HG03175 (cell line): ENCODE measurements at regions not wholly inside any gene's neighbourhood (a gene's known extent, or its start where the extent isn't known, plus 50 kb on each side); places are given as distances from the start of the nearest gene placed in this dataset.

ENCODE experiments used
- ATAC-seq: cut with Tn5 transposase; IDR thresholded peaks from one replicate; pipeline ENCODE4 v1.9.1; 2021; ENCODE audit warnings: mild to moderate bottlenecking, moderate library complexity; ENCODE audit not compliant: unreplicated experiment

DNA sequence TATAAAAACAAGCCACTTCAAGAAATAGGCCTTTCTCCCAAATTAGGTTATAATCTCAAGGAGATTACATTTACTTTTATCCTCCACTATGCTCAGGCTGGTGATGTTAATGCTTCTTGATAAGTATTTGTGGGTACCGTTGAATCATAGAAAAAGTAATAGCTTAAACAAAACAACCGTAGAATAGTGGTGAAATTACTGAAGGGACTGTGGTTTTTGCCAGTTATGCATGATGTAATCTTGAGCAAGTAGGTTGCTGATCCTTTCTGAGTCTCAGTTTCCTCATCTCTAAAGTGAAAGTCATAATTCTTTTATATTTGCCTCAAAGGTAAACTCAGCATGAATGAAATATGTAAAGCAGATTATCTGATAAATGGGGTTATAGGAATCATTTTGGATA, 187.3 kb upstream of the JAG1 start:
- ATAC-seq, result no peak

DNA sequence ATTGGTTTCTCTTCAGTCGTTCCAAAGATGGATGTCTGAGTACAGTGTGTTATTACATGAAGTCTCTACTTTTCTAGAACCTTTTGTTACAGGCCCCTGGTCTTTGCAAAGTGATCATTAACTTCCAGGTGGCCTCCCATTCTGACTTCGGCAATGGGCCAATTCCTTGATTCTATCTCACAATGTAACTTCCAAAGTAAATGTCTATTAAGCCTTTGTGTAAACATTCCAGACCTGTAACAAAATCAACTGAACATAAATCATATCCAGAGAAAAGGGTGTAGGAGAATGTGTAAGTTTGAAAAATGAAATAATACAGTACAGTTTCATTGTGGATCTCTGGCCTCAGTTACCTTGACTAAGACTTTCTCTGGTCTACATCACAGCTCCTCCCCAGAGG, 187.8 kb upstream of the JAG1 start:
- no peak for ATAC-seq

DNA sequence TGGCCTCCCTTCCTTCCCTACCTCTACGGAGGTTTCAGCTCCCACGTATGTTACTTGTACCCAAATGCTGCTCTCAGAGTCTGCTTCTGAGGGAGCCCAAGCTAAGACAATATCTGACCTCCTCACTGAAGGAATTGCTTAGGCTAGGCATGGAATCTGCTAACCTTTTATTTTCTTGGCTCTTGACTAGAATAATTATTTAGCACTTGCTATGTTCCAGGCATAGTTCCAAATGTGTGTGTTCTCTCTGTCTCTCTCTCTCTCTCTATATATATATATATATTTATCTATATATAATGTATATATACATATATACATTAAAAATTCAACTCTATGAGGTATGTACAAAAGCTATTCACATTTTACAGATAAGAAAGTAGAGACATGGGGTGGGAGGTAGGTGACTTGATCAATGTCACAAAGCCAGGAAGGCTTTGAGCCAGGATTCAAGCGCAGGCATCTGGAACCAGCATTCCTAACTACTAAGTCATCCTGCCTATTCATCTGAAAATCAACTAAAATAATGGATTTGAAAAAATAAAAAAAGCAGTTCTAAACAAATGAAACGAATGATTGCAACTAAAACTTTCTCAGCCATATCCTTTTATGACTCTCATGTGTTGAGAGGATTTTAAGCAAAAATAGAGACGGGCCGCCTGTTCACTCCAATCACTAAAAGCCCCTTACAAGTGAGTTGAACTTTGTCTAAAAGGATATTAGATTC, 189.7 kb upstream of the JAG1 start:
- no peak for ATAC-seq

DNA sequence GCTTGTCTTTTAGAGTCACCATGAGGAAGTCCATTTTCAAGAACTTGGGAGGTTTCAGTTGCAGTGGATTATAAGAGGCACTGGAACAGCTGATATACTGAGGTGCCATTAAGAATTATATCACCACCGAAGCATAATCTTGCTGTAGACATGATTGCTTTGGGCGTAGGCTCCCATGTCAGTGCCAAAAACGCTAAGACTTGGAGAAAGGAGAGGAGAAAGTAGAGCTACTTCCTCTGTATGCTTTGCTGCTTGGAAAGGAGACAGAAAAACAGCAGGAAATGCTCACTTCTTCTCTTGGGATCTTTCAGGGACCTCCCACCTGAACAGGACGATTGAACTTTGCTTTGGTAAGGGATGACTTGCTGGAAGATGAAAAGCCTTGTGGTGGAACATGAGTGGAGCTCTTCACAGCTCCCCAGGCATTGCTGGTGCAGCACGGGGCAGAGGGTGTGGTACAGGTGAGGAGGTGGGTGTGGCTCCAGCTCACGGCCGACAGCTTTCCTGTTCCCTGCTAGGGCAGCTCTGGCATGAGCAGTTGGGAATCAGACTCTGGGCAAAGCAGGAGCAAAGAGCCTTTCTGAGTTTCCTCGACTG, 190.4 kb upstream of the JAG1 start:
- no peak for ATAC-seq

DNA sequence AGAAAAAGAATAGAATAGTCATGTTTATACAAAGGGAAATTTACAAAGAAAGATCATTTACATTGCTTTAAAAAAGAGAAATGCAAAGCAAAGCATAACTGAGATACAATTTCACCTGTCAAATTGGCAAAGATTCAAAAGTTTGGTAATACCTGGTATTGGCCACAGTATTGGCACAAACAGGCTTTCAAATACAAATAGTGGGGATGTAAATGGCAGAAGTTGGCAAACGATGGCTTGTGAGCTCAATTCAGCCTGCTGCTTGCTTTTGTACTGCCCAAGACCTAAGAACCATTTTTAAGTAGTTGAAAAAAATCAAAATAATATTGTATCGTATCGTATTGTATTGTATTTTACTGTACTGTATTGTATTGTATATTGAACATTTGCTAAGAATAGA, 194.5 kb upstream of the JAG1 start:
- no peak for ATAC-seq

DNA sequence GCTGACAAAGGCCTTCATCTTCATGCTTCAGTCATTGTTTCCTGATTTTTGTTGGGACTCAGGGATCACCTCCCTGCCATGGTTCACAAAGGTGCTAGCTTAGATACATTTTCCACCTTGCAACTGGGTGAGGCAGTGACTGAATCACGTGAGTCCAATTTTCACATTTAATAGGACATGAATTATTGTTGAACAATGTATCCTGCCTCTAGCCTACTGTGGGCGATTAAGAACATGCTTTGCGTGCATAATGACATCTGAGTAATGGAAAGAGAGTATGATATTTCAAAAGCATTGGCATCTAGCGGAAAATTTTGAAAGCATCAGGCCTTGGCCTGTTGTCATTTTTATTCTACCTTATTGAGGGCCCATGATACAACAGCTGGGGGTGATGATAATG, 199.2 kb upstream of the JAG1 start:
- no peak for ATAC-seq

DNA sequence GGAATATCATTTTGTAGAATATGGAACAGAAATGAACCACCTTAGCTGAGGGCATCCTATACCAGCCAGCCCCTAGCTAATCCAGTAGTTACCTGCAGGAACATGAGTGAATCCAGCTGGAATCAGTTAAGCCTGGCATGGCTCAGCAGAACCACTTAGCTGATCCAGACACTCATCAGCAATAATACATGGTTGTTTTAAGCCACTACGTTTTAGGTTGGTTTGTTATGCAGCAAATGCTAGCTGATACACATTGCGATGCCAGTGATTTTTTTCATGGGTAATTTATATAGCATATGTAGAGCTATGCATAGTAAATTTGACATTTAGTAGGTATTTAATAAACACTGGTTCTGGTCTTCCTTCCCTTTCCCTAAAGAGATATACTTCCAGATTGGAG, 201.9 kb upstream of the JAG1 start:
- no peak for ATAC-seq

DNA sequence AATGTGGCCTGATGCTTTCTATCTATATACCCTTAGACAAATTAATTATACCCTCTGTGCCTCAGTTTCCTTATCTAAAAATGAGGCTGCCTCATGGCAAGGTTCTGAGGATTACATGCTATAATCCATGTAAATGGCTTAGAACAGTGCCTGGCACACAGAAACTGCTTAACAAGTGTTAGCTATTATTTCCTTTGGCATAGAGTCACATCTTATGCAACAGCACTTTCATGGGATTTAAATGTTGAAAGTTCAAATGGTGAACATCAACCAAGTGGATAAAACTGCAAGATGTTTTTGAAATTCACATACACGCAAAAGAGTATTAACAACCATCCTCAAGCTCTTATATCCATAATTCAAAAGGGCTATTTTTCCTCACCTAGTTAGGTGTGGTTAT, 202.8 kb upstream of the JAG1 start:
- ATAC-seq, result no peak

DNA sequence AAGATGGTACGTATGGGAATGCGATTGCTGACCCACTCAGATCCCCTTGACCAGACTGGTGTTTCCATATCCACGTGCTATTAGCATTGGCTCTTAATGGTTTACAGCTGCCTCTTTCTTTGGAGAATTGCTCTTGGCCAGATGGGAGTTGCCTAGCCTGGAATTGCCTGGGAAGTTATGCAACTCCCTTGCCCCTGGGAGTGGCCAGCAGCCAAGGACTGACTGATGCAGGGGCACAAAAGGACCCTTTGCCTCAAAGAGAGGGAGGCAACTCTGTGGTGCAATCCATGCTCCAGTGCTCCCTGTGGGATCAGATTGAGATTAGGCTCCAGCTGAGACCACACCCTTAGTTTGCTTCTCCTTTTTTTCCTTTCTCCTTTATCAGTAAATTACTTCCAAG, 203.5 kb upstream of the JAG1 start:
- no peak for ATAC-seq

DNA sequence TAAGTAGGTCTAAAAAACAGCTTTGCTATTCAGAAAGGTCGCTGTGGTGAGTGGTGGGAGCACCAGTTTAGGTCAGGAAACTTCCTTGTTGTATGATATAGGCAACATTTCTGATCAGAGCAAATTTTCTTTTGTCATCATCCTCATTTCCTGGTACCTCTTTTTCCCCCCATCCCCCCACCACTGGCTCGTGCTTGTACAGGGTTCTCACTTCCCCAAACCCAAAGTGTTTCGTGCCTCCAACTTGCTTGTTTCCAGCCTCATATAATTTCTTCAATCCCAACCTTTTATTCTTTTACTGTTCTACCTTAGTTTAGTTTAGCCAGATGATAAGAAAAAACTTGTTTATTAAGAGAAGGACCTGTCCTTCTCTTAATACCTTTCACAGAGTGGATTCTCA, 209.4 kb upstream of the JAG1 start:
- no peak for ATAC-seq

DNA sequence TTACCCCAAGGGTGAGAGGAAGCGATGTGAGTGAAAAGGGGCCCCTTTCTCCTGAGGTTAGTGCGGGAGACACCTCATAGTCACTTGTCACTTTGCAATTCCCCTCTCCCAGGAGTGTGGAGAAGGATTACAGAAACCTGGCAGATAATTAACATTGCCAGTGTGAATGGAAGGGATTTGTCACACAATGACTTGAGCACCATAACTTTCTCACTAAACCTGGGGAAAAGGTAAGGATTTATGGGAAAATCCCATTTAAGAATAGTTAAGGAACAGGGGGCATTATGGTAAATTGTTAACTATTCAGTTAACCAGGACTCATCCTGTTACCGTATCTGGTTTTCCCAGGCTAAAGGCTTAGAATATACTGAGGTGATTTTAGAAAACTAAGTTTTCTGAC, 219.5 kb upstream of the JAG1 start:
- ATAC-seq, result no peak

DNA sequence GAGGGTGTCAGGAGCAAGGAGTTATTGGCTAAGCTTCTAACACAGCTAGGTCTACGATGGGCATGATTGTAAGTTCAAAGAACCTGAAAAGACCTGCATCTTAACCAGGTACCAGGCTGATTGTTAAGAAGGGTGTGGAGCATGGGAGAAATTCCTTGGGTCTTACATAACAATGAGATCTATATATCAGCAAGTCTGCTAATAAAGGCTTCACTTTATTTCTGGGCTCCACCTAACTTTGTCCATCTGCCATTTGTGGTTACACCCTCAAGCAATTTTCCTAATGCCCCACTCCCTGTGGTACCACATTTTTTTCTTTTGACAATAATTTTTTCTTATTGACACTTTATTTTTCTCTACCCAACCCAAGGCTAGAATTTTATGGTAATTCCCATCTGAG, 223.5 kb upstream of the JAG1 start:
- no peak for ATAC-seq

DNA sequence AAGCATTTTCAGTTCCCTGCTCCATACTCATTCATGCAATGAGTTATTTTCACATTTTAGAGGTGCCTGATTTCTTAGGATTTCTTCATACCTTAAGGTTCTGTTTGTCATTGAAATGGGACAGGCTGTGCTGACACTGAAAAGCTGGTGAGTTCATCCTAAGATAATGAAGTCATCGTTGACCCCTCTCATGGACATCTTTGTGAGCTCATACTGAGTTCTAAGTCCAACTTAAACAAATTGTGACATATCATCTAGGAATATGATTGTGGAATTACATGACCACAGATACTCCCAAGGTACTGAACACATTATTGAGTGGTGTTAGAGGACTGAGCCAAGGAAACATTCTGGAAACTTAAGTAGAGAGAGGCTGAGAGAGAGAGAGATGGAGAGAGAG, 224.8 kb upstream of the JAG1 start:
- no peak for ATAC-seq

DNA sequence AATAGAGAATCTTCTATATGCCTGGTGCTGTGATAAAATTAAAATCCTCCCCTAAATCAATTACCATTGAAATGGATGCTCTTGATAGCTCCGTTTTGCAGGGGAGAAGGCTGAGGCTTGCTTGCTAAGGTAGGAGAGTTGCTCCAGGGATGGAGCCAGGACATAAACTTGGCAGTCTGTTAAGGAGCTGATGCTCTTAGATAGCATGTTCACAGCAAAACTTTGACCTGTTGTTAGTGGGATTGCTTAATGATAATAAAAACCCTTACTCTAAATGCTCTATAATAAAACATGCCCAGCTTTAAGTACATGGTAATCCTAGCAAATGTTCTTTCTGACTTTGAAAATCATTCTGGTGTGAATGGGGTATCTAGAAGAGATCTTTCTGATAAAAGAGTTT, 228.4 kb upstream of the JAG1 start:
- no peak for ATAC-seq

DNA sequence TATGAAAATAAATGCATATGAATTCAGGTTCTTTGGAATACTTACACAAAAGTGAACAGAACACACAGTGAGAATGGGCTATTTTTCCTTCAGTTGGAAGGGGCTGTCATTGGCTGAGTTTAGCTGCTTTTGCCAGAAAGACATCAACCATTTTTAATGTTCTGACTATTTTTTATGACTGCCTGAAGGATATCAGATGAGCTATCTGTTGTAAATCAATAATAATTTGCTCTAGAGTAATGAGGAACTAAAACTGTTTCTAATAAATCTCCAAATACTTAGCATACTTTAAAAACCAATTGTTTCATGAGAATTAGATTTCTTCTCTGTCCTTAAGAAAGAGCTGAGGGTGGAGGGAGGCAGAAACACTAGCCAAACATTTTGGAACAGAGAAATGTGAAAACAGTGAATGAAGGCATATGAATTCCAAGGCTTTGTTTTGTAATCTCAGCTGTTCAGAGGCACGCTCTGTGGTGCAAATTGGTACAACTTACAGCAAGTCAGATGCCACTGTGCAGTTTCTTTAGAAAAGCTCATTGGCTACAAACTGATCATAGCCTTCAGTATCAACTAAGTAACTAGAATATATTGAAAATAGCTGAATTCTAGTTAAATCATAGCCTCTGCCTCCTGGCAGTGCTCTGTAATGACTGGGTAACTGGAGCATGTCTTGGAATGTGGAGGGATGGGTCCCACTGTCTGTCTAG, 228.9 kb upstream of the JAG1 start:
- ATAC-seq, result no peak

DNA sequence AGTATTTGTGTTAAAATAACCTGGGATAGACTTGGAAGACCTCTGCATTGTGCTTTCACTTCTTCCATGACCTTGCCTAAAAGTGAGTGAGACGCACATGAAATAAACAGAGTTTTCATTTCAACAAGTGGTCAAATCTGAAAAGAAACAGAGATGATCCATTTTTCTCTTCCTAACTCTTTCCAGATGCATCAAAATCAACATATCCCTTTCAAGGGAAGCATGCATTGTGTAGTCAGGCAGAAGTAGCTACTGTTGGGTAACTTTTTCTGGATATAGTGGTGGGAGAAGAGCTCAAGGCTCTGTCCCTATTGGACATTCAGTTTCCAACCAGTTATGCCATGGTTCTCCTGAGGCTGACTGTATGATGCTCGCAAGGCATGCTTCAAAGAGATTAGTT, 233.0 kb upstream of the JAG1 start:
- ATAC-seq, result no peak

DNA sequence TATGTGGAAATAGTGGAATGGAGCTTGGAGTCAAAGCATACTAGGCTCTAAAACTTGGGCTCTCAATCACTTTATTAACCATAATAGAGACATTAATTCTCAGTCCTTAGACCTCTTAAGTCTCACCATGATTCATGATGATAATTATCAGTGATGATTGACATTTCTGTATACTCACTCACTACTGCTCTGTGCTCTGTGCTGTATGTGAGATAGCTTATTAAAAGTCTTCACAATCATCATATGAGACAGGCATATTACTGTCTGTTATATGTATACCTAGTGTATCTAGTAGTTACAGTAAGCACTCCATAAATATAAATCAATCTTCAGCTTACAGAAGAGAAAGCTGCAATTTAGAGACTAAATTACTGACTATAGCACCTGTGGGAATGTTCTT, 236.0 kb upstream of the JAG1 start:
- ATAC-seq, result no peak

DNA sequence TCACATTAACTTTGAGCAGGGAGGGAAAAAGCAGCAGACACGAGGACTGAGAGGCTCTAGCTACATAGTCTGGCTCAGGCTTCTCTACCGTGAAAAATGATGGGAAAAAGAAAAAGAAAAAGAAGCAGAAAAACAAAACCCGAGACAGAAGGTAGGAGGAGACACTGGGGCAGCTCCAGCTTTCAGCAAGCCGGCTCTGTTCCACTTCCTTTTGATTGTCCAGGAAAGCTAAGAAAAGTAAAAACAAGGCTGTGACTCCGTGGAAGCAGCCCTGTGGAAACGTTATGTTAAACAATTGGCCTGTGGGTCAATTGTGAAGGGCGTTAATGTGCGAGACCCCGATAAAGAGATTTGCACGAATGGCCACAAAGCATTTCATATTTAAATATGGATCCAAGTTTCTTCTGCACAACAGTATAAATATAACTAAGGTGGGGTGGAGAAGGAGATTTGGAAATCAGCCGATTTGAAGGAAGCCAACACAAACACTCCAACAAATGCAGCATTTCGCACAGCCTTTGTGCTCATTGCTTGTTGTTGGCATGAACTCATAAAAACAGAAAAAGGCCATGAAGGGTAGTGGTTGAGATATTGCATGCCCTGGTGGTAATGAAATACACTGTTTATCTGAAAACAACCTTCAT, 236.9 kb upstream of the JAG1 start:
- no peak for ATAC-seq

DNA sequence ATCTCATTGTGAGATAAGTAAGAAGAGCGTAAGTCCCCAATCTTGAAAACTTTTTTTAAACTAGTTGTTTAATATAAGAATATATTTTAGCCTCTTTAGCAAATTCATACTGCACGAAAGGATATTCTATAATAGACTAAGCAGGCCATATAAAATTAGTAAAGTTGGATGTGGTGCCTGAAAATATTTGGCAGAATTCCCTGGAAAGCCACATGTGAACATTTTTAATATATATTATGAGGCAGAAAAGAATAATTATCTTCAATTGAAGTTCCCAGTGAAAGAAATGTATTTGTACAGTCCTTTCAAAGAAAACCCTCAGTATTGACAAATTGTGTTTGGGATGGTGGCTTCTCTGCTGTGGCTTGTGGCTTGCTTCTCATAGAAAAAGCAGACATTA, 237.5 kb upstream of the JAG1 start:
- ATAC-seq, result no peak

DNA sequence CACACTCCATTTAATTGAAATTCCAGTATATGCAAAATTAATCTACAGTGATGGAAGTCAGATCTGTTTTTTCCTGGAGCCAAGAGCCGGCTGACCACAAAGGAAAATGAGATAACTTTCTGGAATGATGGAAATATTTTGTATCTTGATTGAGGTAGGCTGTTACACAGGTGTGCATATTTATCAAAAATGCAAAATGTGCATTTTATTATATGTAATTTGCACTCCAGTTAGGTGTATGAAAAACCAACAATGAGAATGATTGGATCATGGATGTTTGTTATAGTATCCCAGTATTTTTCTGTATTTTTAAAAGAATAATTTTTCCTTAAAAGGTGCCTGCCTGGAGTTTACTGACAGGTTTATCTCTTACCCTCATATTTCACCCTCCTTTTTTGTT, 242.0 kb upstream of the JAG1 start:
- ATAC-seq, result no peak

DNA sequence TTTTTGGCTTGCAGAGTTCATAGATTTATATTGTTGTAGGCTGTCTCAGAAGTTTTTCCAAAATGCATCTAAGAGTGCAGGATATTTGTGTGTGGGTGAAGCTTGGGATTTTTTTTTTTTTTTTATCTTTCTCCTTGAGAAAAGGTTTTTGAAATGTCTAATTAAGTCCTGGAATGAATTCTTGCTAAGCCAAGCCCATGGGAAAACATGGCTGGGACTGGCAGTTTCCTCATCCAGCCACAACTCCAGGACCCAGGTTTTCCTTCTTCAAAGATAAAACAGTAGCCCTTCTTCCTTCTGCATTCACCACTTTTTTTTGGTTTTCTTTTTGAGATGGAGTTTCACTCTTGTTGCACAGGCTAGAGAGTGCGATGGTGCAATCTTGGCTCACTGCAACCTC, 242.5 kb upstream of the JAG1 start:
- no peak for ATAC-seq

DNA sequence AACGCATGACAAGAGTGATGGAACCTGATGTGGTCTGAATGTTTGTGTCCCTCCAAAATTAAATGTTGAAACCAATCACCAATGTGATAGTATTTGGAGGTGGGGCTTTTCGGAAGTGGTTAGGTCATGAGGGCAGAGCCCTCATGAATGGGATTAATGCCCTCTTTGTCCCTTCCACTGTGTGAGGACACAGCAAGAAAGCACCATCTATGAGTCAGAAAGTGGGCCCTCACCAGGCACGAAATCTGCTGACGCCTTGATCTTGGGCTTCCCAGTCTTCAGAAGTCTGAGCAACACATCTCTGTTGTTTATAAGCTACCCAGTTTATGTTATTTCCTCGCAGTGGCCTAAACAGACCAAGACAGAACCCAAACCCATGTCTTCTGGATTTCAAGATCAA, 244.0 kb upstream of the JAG1 start:
- no peak for ATAC-seq
